Keratinocyte (primary cell): ENCODE measurements at regions not wholly inside any gene's neighbourhood (a gene's known extent, or its start where the extent isn't known, plus 50 kb on each side); places are given as distances from the start of the nearest gene placed in this dataset.

Source experiments
- DNase-seq: peaks from one replicate; pipeline ENCODE4 v3.0.0-alpha.2; 2011; ENCODE audit warnings: low read depth, missing footprints, low spot score
- FAIRE-seq: peaks from 2 replicates; lab custom pipeline; 2011; peaks lifted over from hg19 to GRCh38; lab: Jason Lieb, UNC
- H2AFZ ChIP-seq: 2 replicates; pipeline ENCODE4 v1.6.0; 2012; ENCODE audit warnings: low read length, control low read depth, inconsistent platforms; ENCODE audit not compliant: control insufficient read depth
- H3K27ac ChIP-seq: 2 replicates; pipeline ENCODE4 v1.5.1; 2011; ENCODE audit warnings: low read length; ENCODE audit not compliant: control insufficient read depth, insufficient read depth
- H3K27me3 ChIP-seq: 3 replicates; pipeline ENCODE4 v1.6.0; 2011; ENCODE audit warnings: low read length; ENCODE audit not compliant: control insufficient read depth, insufficient read depth; ENCODE audit errors: extremely low read depth
- H3K36me3 ChIP-seq, 2 experiments: 2 replicates in 1 of 2; 3 replicates in 1 of 2; pipeline ENCODE4 v1.5.1; 2011; ENCODE audit warnings: low read length in 2 of 2, mild to moderate bottlenecking in 1 of 2; ENCODE audit not compliant: control insufficient read depth in 2 of 2, insufficient read depth in 2 of 2; ENCODE audit errors: extremely low read depth in 1 of 2
- H3K4me1 ChIP-seq: 3 replicates; pipeline ENCODE4 v1.5.1; 2011; ENCODE audit warnings: low read length; ENCODE audit not compliant: control insufficient read depth, insufficient read depth; ENCODE audit errors: extremely low read depth
- H3K4me2 ChIP-seq: 3 replicates; pipeline ENCODE4 v1.6.0; 2011; ENCODE audit warnings: low read depth, low read length; ENCODE audit not compliant: control insufficient read depth, insufficient read depth; ENCODE audit errors: extremely low read depth
- H3K4me3 ChIP-seq, 3 experiments: fragments of 200-600 bp in 1 of 3; sonication (generic) in 1 of 3; 2 replicates in 2 of 3; 3 replicates in 1 of 3; pipeline ENCODE4 v1.5.1; 2011 to 2016; ENCODE audit warnings: low read length in 3 of 3, mild to moderate bottlenecking in 3 of 3, control low read depth in 2 of 3, inconsistent platforms in 1 of 3, low read depth in 1 of 3, mixed read lengths in 1 of 3, mixed run types in 1 of 3, moderate library complexity in 1 of 3; ENCODE audit not compliant: control insufficient read depth in 2 of 3, insufficient read depth in 2 of 3; ENCODE audit errors: extremely low read depth in 1 of 3
- H3K79me2 ChIP-seq: 2 replicates; pipeline ENCODE4 v1.6.0; 2012; ENCODE audit warnings: low read length; ENCODE audit not compliant: control insufficient read depth, insufficient read depth
- H3K9ac ChIP-seq: 3 replicates; pipeline ENCODE4 v1.6.0; 2011; ENCODE audit warnings: low read length; ENCODE audit not compliant: control insufficient read depth, insufficient read depth; ENCODE audit errors: extremely low read depth
- H3K9me1 ChIP-seq: 3 replicates; pipeline ENCODE4 v1.6.0; 2011; ENCODE audit warnings: low read length; ENCODE audit not compliant: control insufficient read depth, insufficient read depth; ENCODE audit errors: extremely low read depth
- H3K9me3 ChIP-seq: 2 replicates; pipeline ENCODE4 v1.5.1; 2012; ENCODE audit warnings: low read depth, low read length; ENCODE audit not compliant: control insufficient read depth
- H4K20me1 ChIP-seq: 3 replicates; pipeline ENCODE4 v1.6.0; 2011; ENCODE audit warnings: low read length; ENCODE audit not compliant: control insufficient read depth, insufficient read depth; ENCODE audit errors: extremely low read depth
- CTCF ChIP-seq, 3 experiments: IDR thresholded peaks in 1 of 3; conservative IDR thresholded peaks in 1 of 3; optimal IDR thresholded peaks in 1 of 3; 2 replicates in 2 of 3; 3 replicates in 1 of 3; pipeline versions ENCODE3 to v1.5.1; 2011; ENCODE audit warnings: low read length in 3 of 3, mild to moderate bottlenecking in 3 of 3, moderate library complexity in 2 of 3, control low read depth in 1 of 3, inconsistent platforms in 1 of 3; ENCODE audit not compliant: insufficient read depth in 2 of 3; ENCODE audit errors: extremely low read depth in 1 of 3
- EZH2 ChIP-seq: IDR thresholded peaks from one replicate; pipeline ENCODE4 v1.6.1; 2012; ENCODE audit warnings: inconsistent platforms, mild to moderate bottlenecking, low read length, moderate library complexity
- dilution Hi-C: fragments of 300-500 bp; cut with MboI; formaldehyde crosslinking; loops from one replicate; pipeline ENCODE4 v1.7.0; 2020; ENCODE audit warnings: low sequenced_read_pairs; ENCODE audit not compliant: extremely low pct_ligation_motif_present

DNA sequence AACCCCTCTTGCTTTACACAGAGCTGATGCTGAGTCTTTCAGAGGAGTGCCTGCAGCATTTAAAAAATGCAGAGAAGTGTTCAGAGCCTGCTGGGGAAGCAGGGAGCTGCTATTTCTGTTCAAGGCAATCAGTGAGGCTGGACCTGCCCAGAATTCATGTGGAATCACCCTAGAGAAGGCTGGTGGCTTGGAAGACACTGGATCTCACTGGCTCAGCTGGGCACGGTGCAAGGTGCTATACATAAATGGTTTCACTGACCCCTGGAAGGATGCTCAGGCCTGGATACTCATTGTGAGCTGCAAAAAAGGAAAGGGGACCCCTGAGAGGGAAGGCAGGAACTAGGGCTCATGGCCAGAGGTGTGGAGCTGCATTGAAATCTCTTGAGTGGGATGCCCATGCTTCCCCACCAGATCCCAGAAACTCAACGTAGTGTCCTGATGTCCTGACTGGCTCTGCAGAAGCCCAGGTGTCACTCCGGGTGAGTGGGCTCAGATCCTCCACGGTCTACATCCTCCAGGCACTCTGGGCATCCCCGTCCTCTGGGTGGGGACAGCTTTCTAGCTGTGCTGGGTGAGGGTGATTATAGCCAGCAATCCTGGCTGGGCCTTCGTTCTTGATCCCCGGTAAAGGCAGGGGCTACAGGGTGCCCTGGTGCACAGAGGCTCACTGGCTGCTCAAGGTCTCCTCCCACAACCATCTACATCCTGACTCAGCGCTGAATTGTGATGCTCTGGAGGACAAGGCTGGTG, 77.2 kb upstream of the TNS3 start:
- no peaks in the 10 kb centered on the region for H3K36me3 ChIP-seq
- no peak overlapping the region for H3K4me2 ChIP-seq
- TF ChIP-seq EZH2 (no peak), CTCF (optimal IDR thresholded peaks at IDR 0.05 in 1 of 3, IDR thresholded peaks at IDR 0.05 in 1 of 3, conservative IDR thresholded peaks at IDR 0.05 in 1 of 3; ENCODE audit: extremely low read depth in 1 of 3, insufficient read depth in 2 of 3, low read length in 3 of 3) (no peak)
- no peak overlapping the region for H3K9ac ChIP-seq
- no peaks in the 10 kb centered on the region for H3K4me1 ChIP-seq
- DNase-seq (no peak), FAIRE-seq (no peak)
- no peaks in the 10 kb centered on the region for H3K79me2 ChIP-seq
- no peaks in the 10 kb centered on the region for H3K9me3 ChIP-seq
- no peaks in the 10 kb centered on the region for H4K20me1 ChIP-seq
- H2AFZ ChIP-seq = no peak overlapping the region
- dilution Hi-C loops = no loop called here
- no peak overlapping the region for H3K27ac ChIP-seq
- no peaks in the 10 kb centered on the region for H3K27me3 ChIP-seq
- H3K9me1 ChIP-seq = no peaks in the 10 kb centered on the region
- no peak overlapping the region for H3K4me3 ChIP-seq

GRCh38 chr7:47657126-47657525, 75.2 kb upstream of the TNS3 start:
- Histone ChIP-seq H3K36me3 (no peaks in the 10 kb centered on the region), H3K4me2 (no peak overlapping the region), H2AFZ (no peak overlapping the region), H3K27me3 (no peaks in the 10 kb centered on the region), H4K20me1 (no peaks in the 10 kb centered on the region), H3K27ac (no peak overlapping the region), H3K4me3 (no peak overlapping the region), H3K4me1 (no peaks in the 10 kb centered on the region), H3K9me3 (no peaks in the 10 kb centered on the region), H3K9ac (no peak overlapping the region), H3K9me1 (no peaks in the 10 kb centered on the region), H3K79me2 (no peaks in the 10 kb centered on the region)
- FAIRE-seq (no peak), DNase-seq (no peak)
- dilution Hi-C loops = no loop called here
- TF ChIP-seq CTCF (optimal IDR thresholded peaks at IDR 0.05 in 1 of 3, IDR thresholded peaks at IDR 0.05 in 1 of 3, conservative IDR thresholded peaks at IDR 0.05 in 1 of 3; ENCODE audit: extremely low read depth in 1 of 3, insufficient read depth in 2 of 3, low read length in 3 of 3) (no peak), EZH2 (no peak)
